Loucy (cell line): ENCODE measurements at regions not wholly inside any gene's neighbourhood (a gene's known extent, or its start where the extent isn't known, plus 50 kb on each side); places are given as distances from the start of the nearest gene placed in this dataset.

Experiments
- H2AFZ ChIP-seq: fragments of 200-600 bp; sonication (generic); 2 replicates; pipeline ENCODE4 v1.6.0; 2016; ENCODE audit warnings: antibody characterized with exemption, mild to moderate bottlenecking, low read length, moderate library complexity
- H3F3A ChIP-seq: fragments of 200-600 bp; 2 replicates; pipeline ENCODE4 v1.6.0; 2016; ENCODE audit warnings: antibody characterized with exemption, low read depth, mild to moderate bottlenecking
- H3K27me3 ChIP-seq: fragments of 200-600 bp; sonication (generic); 2 replicates; pipeline ENCODE4 v1.6.1; 2014; ENCODE audit warnings: low read length, mild to moderate bottlenecking; ENCODE audit not compliant: insufficient read depth, poor library complexity, severe bottlenecking
- H3K36me3 ChIP-seq: fragments of 200-600 bp; sonication (generic); 2 replicates; pipeline ENCODE4 v1.6.1; 2016; ENCODE audit warnings: low read length; ENCODE audit not compliant: insufficient read depth
- H3K4me1 ChIP-seq: fragments of 200-600 bp; sonication (generic); 2 replicates; pipeline ENCODE4 v1.5.1; 2014; ENCODE audit warnings: low read length, mild to moderate bottlenecking; ENCODE audit not compliant: insufficient read depth, poor library complexity, severe bottlenecking
- H3K4me2 ChIP-seq: fragments of 200-600 bp; sonication (generic); 2 replicates; pipeline ENCODE4 v1.6.0; 2014; ENCODE audit warnings: antibody characterized with exemption, low read length, low read depth, mild to moderate bottlenecking; ENCODE audit not compliant: poor library complexity, severe bottlenecking
- H3K4me3 ChIP-seq: fragments of 200-600 bp; sonication (generic); 2 replicates; pipeline ENCODE4 v1.5.1; 2014; ENCODE audit warnings: low read length, mild to moderate bottlenecking, mixed read lengths; ENCODE audit not compliant: poor library complexity, severe bottlenecking
- H3K79me2 ChIP-seq: fragments of 200-600 bp; sonication (generic); 2 replicates; pipeline ENCODE4 v1.6.1; 2014; ENCODE audit warnings: low read length; ENCODE audit not compliant: insufficient read depth
- H3K9ac ChIP-seq: fragments of 200-600 bp; sonication (generic); 2 replicates; pipeline ENCODE4 v1.6.0; 2014; ENCODE audit warnings: mild to moderate bottlenecking, low read depth, low read length, moderate library complexity; ENCODE audit not compliant: poor library complexity, severe bottlenecking
- H3K9me2 ChIP-seq: fragments of 200-600 bp; sonication (generic); replicated peaks from 2 replicates; pipeline ENCODE4 v1.6.1; 2016; ENCODE audit warnings: low read depth, low read length, mixed read lengths
- H3K9me3 ChIP-seq: fragments of 200-600 bp; sonication (generic); 2 replicates; pipeline ENCODE4 v1.6.1; 2014; ENCODE audit warnings: mild to moderate bottlenecking, antibody characterized with exemption, low read length, low read depth; ENCODE audit not compliant: insufficient read depth
- H4K20me1 ChIP-seq: fragments of 200-600 bp; sonication (generic); 2 replicates; pipeline ENCODE4 v1.6.0; 2014; ENCODE audit warnings: antibody characterized with exemption, low read length, mild to moderate bottlenecking; ENCODE audit not compliant: insufficient read depth, poor library complexity, severe bottlenecking
- CTCF ChIP-seq: fragments of 200-600 bp; sonication (generic); conservative IDR thresholded peaks from 2 replicates; pipeline ENCODE4 v1.5.1; 2014; ENCODE audit warnings: mild to moderate bottlenecking, antibody characterized with exemption, low read length
- EZH2phosphoT487 ChIP-seq: fragments of 200-600 bp; IDR thresholded peaks from 2 replicates; pipeline ENCODE4 v1.6.1; 2018; ENCODE audit warnings: antibody characterized with exemption, mild to moderate bottlenecking, moderate library complexity, borderline replicate concordance

DNA sequence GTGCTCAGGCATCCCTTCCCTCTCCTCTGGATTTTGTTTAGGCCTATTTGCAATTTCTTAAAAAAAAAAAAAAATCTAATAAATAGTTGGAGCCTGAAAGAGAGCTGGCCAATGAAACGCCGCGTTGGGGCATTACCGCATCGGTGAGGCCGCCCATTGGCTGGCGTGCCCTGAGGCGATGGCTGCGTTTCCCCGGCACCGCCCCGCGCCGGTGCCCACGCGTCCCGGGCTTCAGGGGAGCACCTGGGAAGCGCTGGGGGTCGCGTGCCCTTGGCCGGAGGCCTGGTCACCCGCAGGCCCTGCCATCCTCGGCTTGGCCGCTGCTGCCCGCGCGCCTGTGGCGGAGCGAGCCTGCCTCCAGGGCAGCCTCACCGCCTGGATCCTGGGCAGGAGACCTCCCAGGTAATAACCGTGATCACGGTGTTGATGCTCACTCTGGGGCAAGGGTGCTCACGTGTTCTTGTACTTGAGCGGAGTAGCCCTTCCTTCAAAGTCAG, 155.4 kb downstream of the NRN1 start:
- Histone ChIP-seq H3K9ac (no peak overlapping the region), H3K27me3 (no peaks in the 10 kb centered on the region), H3K79me2 (no peaks in the 10 kb centered on the region), H3K9me2 (no peaks in the 10 kb centered on the region), H3K4me1 (no peaks in the 10 kb centered on the region), H3K9me3 (no peaks in the 10 kb centered on the region), H3F3A (no peaks in the 10 kb centered on the region), H3K4me2 (no peak overlapping the region), H2AFZ (no peak overlapping the region), H3K4me3 (no peak overlapping the region), H4K20me1 (no peaks in the 10 kb centered on the region), H3K36me3 (no peaks in the 10 kb centered on the region)
- TF ChIP-seq CTCF (no peak), EZH2phosphoT487 (no peak)

DNA sequence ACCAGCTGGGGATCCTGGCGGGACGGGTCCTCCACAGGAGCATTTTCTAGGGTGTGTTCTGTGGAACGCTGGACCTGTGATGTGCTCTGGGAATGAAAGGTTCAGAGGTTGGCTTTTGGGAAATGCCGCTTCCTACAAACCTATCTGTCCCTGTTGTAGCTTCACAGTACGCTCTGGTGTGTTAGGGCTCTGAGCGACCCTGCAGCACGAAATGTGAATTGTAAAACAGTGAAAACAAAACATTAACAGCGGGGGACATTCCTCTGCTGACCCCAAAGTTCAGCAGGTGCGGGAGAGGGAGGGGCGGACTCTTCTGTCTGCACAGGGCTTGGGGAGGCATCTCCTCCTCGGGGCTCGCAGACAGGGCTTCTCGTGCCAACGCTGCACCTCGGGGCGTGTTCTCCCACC, 155.9 kb downstream of the NRN1 start:
- no peaks in the 10 kb centered on the region for H3K9me3 ChIP-seq
- no peaks in the 10 kb centered on the region for H3K79me2 ChIP-seq
- no peaks in the 10 kb centered on the region for H3K9me2 ChIP-seq
- no peak overlapping the region for H3K4me3 ChIP-seq
- no peak overlapping the region for H2AFZ ChIP-seq
- no peaks in the 10 kb centered on the region for H3K27me3 ChIP-seq
- H3K9ac ChIP-seq, result no peak overlapping the region
- H3K4me2 ChIP-seq, result no peak overlapping the region
- H3K36me3 ChIP-seq, result no peaks in the 10 kb centered on the region
- H4K20me1 ChIP-seq, result no peaks in the 10 kb centered on the region
- H3F3A ChIP-seq, result no peaks in the 10 kb centered on the region
- TF ChIP-seq EZH2phosphoT487 (no peak), CTCF (no peak)
- H3K4me1 ChIP-seq, result no peaks in the 10 kb centered on the region

DNA sequence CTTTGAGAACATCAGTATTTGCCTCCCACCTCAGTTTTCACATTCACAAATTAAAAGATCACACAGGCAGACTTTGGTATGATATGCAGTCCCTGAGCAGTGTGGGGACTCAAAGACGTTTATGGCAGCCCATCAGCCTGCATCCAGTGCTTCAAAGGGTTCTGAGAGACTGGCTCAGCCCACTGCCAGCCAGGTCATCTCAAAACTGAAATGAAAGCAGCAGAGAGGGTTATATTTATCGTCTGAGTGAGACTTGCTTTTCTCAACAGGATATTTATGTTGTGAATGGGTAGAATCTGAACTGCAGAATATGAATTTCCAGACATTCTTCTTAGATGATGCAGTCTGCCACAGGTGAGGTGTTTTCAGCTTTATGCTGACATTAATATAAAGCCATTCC, 159.8 kb downstream of the NRN1 start:
- H3K36me3 ChIP-seq, result no peaks in the 10 kb centered on the region
- H3K9me2 ChIP-seq, result no peaks in the 10 kb centered on the region
- no peak overlapping the region for H3K4me2 ChIP-seq
- no peak overlapping the region for H2AFZ ChIP-seq
- H4K20me1 ChIP-seq, result no peaks in the 10 kb centered on the region
- H3K4me1 ChIP-seq, result no peaks in the 10 kb centered on the region
- H3K9ac ChIP-seq, result no peak overlapping the region
- no peaks in the 10 kb centered on the region for H3K27me3 ChIP-seq
- H3K79me2 ChIP-seq, result no peaks in the 10 kb centered on the region
- H3K4me3 ChIP-seq, result no peak overlapping the region
- no peaks in the 10 kb centered on the region for H3K9me3 ChIP-seq
- H3F3A ChIP-seq, result no peaks in the 10 kb centered on the region
- TF ChIP-seq EZH2phosphoT487, result no peak

GRCh38 chr6:5846335-5846734, 160.4 kb downstream of the NRN1 start:
- Histone ChIP-seq H3K4me3 (no peak overlapping the region), H3K4me1 (no peaks in the 10 kb centered on the region), H3K27me3 (no peaks in the 10 kb centered on the region), H3K9ac (no peak overlapping the region), H3K4me2 (no peak overlapping the region), H2AFZ (no peak overlapping the region), H3F3A (no peaks in the 10 kb centered on the region), H3K9me3 (no peaks in the 10 kb centered on the region), H3K79me2 (no peaks in the 10 kb centered on the region), H3K36me3 (no peaks in the 10 kb centered on the region), H3K9me2 (no peaks in the 10 kb centered on the region), H4K20me1 (no peaks in the 10 kb centered on the region)
- TF ChIP-seq EZH2phosphoT487 (no peak), CTCF (no peak)
